WTC11 (cell line): ENCODE measurements at regions not wholly inside any gene's neighbourhood (a gene's known extent, or its start where the extent isn't known, plus 50 kb on each side); places are given as distances from the start of the nearest gene placed in this dataset.

Source experiments
- ATAC-seq: fragments of 200-7000 bp; cut with Tn5 transposase; 2 replicates; pipeline ENCODE4 v1.10.0; 2021; ENCODE audit warnings: mild to moderate bottlenecking, moderate library complexity
- CTCF ChIA-PET: fragments of 300-600 bp; sonication (Branson Sonifier 250); formaldehyde crosslinking; loops from one replicate; lab custom pipeline; 2021; ENCODE audit warnings: antibody characterized with exemption; lab: Charles Lee
- POLR2A ChIA-PET: fragments of 350-600 bp; sonication (Branson Sonifier 250); formaldehyde crosslinking; loops from one replicate; lab custom pipeline; 2021; ENCODE audit warnings: antibody characterized with exemption; lab: Charles Lee
- DNase-seq: peaks from one replicate; pipeline ENCODE4 v3.0.0; 2021; ENCODE audit warnings: low spot score
- H3K27ac Mint-ChIP-seq: 2 replicates; pipeline ENCODE4 v1.8.0; 2021; ENCODE audit warnings: mixed read lengths
- H3K27me3 Mint-ChIP-seq: 2 replicates; pipeline ENCODE4 v1.8.0; 2021; ENCODE audit warnings: low read depth, mild to moderate bottlenecking, moderate library complexity, mixed read lengths
- H3K36me3 Mint-ChIP-seq: 2 replicates; pipeline ENCODE4 v1.8.0; 2021; ENCODE audit warnings: mixed read lengths
- H3K4me1 Mint-ChIP-seq: 2 replicates; pipeline ENCODE4 v1.8.0; 2022; ENCODE audit warnings: mixed read lengths
- H3K4me3 Mint-ChIP-seq: 2 replicates; pipeline ENCODE4 v1.8.0; 2021; ENCODE audit warnings: mild to moderate bottlenecking, moderate library complexity, mixed read lengths
- H3K9me3 Mint-ChIP-seq: 2 replicates; pipeline ENCODE4 v1.8.0; 2021; ENCODE audit warnings: mixed read lengths
- CBFB ChIP-seq: sonication (generic); formaldehyde crosslinking; IDR thresholded peaks from 2 replicates; pipeline ENCODE4 v1.8.1; 2022; ENCODE audit warnings: mild to moderate bottlenecking, low read depth, missing genetic modification reagents
- CTCF ChIP-seq: fragments of 200-600 bp; IDR thresholded peaks from 2 replicates; pipeline ENCODE4 v1.8.0; 2022; ENCODE audit warnings: antibody characterized with exemption
- ELF4 ChIP-seq: sonication (generic); formaldehyde crosslinking; IDR thresholded peaks from 2 replicates; pipeline ENCODE4 v1.8.1; 2022; ENCODE audit warnings: low read depth, mild to moderate bottlenecking, moderate library complexity, missing genetic modification reagents
- EMX1 ChIP-seq: fragments of 250-450 bp; sonication (Bioruptor Pico); IDR thresholded peaks from 2 replicates; pipeline ENCODE4 v1.8.0; 2021; ENCODE audit warnings: mild to moderate bottlenecking
- FOXJ3 ChIP-seq: sonication (generic); formaldehyde crosslinking; IDR thresholded peaks from 2 replicates; pipeline ENCODE4 v1.9.0; 2021; ENCODE audit warnings: missing genetic modification reagents, mild to moderate bottlenecking, borderline replicate concordance
- GABPB1 ChIP-seq: sonication (generic); formaldehyde crosslinking; IDR thresholded peaks from 2 replicates; pipeline ENCODE4 v1.8.1; 2023; ENCODE audit warnings: mild to moderate bottlenecking, missing genetic modification reagents
- GTF2I ChIP-seq: fragments of 250-450 bp; sonication (Bioruptor Pico); conservative IDR thresholded peaks from 2 replicates; pipeline ENCODE4 v1.4.0; 2021; ENCODE audit warnings: mild to moderate bottlenecking
- NFYB ChIP-seq: sonication (generic); formaldehyde crosslinking; conservative IDR thresholded peaks from 2 replicates; pipeline ENCODE4 v1.8.0; 2022; ENCODE audit warnings: low read depth, missing genetic modification reagents
- NR1H2 ChIP-seq: sonication (generic); formaldehyde crosslinking; IDR thresholded peaks from 2 replicates; pipeline ENCODE4 v1.9.0; 2021; ENCODE audit warnings: mild to moderate bottlenecking, moderate library complexity, missing genetic modification reagents
- NR3C1 ChIP-seq: sonication (generic); formaldehyde crosslinking; conservative IDR thresholded peaks from 2 replicates; pipeline ENCODE4 v1.8.1; 2023; ENCODE audit warnings: low read depth, mild to moderate bottlenecking, missing genetic modification reagents
- PRRX2 ChIP-seq: fragments of 250-450 bp; sonication (Bioruptor Pico); IDR thresholded peaks from 2 replicates; pipeline ENCODE4 v1.8.0; 2021; ENCODE audit warnings: mild to moderate bottlenecking
- TCF7 ChIP-seq: sonication (generic); formaldehyde crosslinking; IDR thresholded peaks from 2 replicates; pipeline ENCODE4 v1.8.0; 2022; ENCODE audit warnings: mild to moderate bottlenecking, low read depth, missing genetic modification reagents, moderate library complexity
- TEAD4 ChIP-seq: sonication (generic); formaldehyde crosslinking; IDR thresholded peaks from 2 replicates; pipeline ENCODE4 v1.8.0; 2022; ENCODE audit warnings: mild to moderate bottlenecking, missing genetic modification reagents
- ZNF121 ChIP-seq: sonication (generic); formaldehyde crosslinking; IDR thresholded peaks from 2 replicates; pipeline ENCODE4 v1.8.0; 2023; ENCODE audit warnings: missing genetic modification reagents
- ZSCAN18 ChIP-seq: fragments of 250-450 bp; sonication (Bioruptor Pico); IDR thresholded peaks from 2 replicates; pipeline ENCODE4 v2.1.2; 2022; ENCODE audit warnings: mild to moderate bottlenecking, moderate library complexity
- TF ChIP-seq, protein P1 (sequence below): sonication (generic); formaldehyde crosslinking; IDR thresholded peaks from 2 replicates; pipeline ENCODE4 v1.8.1; 2022; ENCODE audit warnings: low read depth, missing genetic modification reagents, borderline replicate concordance
- TF ChIP-seq, protein P2 (sequence below): sonication (generic); formaldehyde crosslinking; conservative IDR thresholded peaks from 2 replicates; pipeline ENCODE4 v1.8.1; 2023; ENCODE audit warnings: mild to moderate bottlenecking, low read depth, missing genetic modification reagents, moderate library complexity
- TF ChIP-seq, protein P3 (sequence below): sonication (generic); formaldehyde crosslinking; conservative IDR thresholded peaks from 2 replicates; pipeline ENCODE4 v1.8.1; 2022; ENCODE audit warnings: mild to moderate bottlenecking, missing genetic modification reagents
- TF ChIP-seq, protein P4 (sequence below): sonication (generic); formaldehyde crosslinking; IDR thresholded peaks from 2 replicates; pipeline ENCODE4 v1.8.1; 2023; ENCODE audit warnings: mild to moderate bottlenecking, missing genetic modification reagents

DNA sequence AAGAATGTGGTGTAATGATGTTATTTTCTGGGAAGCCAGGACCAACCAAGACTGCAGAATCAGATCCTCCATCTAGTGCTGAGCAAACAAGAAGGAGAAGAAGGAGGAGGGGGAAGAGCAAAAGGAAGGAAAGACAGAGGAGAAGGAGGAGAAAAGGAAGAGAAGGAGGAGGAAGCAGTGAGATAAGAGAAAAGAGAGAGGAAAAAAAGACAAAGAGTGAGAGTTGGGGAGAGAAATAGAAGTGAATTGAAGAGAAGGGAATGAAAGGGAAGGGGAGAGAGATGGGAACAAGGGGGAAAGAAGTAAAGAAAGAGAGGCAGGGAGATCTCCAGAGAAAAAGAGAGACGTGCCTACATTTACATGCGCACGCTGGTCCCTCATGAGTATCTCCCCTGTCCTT is 153.5 kb downstream of the MN1 start:
- no peak overlapping the region for H3K27ac Mint-ChIP-seq
- CTCF ChIA-PET: no interaction called here

More for the DNA sequence above, 153.5 kb downstream of the MN1 start:
- H3K36me3 Mint-ChIP-seq: no peaks in the 10 kb centered on the region
- TF ChIP-seq EMX1 (no peak), ELF4 (CRISPR knock-in tag) (no peak), FOXJ3 (CRISPR knock-in tag) (no peak), NR1H2 (CRISPR knock-in tag) (no peak), ZSCAN18 (no peak), NFYB (CRISPR knock-in tag) (no peak), GABPB1 (no peak), CTCF (no peak), TCF7 (no peak), NR3C1 (CRISPR knock-in tag) (no peak), CBFB (CRISPR knock-in tag) (no peak), GTF2I (CRISPR knock-in tag) (no peak), ZNF121 (CRISPR knock-in tag) (no peak), TEAD4 (CRISPR knock-in tag) (no peak), PRRX2 (CRISPR knock-in tag) (no peak)
- TF ChIP-seq, protein P1, sequence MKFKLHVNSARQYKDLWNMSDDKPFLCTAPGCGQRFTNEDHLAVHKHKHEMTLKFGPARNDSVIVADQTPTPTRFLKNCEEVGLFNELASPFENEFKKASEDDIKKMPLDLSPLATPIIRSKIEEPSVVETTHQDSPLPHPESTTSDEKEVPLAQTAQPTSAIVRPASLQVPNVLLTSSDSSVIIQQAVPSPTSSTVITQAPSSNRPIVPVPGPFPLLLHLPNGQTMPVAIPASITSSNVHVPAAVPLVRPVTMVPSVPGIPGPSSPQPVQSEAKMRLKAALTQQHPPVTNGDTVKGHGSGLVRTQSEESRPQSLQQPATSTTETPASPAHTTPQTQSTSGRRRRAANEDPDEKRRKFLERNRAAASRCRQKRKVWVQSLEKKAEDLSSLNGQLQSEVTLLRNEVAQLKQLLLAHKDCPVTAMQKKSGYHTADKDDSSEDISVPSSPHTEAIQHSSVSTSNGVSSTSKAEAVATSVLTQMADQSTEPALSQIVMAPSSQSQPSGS (CRISPR knock-in tag): no peak
- TF ChIP-seq, protein P2, sequence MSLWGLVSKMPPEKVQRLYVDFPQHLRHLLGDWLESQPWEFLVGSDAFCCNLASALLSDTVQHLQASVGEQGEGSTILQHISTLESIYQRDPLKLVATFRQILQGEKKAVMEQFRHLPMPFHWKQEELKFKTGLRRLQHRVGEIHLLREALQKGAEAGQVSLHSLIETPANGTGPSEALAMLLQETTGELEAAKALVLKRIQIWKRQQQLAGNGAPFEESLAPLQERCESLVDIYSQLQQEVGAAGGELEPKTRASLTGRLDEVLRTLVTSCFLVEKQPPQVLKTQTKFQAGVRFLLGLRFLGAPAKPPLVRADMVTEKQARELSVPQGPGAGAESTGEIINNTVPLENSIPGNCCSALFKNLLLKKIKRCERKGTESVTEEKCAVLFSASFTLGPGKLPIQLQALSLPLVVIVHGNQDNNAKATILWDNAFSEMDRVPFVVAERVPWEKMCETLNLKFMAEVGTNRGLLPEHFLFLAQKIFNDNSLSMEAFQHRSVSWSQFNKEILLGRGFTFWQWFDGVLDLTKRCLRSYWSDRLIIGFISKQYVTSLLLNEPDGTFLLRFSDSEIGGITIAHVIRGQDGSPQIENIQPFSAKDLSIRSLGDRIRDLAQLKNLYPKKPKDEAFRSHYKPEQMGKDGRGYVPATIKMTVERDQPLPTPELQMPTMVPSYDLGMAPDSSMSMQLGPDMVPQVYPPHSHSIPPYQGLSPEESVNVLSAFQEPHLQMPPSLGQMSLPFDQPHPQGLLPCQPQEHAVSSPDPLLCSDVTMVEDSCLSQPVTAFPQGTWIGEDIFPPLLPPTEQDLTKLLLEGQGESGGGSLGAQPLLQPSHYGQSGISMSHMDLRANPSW: no peak
- TF ChIP-seq, protein P3, sequence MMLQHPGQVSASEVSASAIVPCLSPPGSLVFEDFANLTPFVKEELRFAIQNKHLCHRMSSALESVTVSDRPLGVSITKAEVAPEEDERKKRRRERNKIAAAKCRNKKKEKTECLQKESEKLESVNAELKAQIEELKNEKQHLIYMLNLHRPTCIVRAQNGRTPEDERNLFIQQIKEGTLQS (CRISPR knock-in tag): no peak
- TF ChIP-seq, protein P4, sequence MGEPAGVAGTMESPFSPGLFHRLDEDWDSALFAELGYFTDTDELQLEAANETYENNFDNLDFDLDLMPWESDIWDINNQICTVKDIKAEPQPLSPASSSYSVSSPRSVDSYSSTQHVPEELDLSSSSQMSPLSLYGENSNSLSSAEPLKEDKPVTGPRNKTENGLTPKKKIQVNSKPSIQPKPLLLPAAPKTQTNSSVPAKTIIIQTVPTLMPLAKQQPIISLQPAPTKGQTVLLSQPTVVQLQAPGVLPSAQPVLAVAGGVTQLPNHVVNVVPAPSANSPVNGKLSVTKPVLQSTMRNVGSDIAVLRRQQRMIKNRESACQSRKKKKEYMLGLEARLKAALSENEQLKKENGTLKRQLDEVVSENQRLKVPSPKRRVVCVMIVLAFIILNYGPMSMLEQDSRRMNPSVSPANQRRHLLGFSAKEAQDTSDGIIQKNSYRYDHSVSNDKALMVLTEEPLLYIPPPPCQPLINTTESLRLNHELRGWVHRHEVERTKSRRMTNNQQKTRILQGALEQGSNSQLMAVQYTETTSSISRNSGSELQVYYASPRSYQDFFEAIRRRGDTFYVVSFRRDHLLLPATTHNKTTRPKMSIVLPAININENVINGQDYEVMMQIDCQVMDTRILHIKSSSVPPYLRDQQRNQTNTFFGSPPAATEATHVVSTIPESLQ (CRISPR knock-in tag): no peak
- H3K4me3 Mint-ChIP-seq: no peak overlapping the region
- POLR2A ChIA-PET: no interaction called here
- H3K4me1 Mint-ChIP-seq: peaks cover 5% of the 10 kb centered on the region; the same call in 1 of the 2 replicates
- ATAC-seq (no peak), DNase-seq (no peak)
- H3K27me3 Mint-ChIP-seq: peaks cover 17% of the 10 kb centered on the region
- peaks cover under 1% of the 10 kb centered on the region for H3K9me3 Mint-ChIP-seq
